ENCODE measurements at regions not wholly inside any gene's neighbourhood (a gene's known extent, or its start where the extent isn't known, plus 50 kb on each side); places are given as distances from the start of the nearest gene placed in this dataset.

GRCh38 chr5:72013766-72014624 is 93.3 kb upstream of the MAP1B start:
- ATAC-seq (peak in 3 of 4 donors; percentile 37 to 71 (median 67)), FAIRE-seq (no peak), DNase-seq (no peak)
- Histone ChIP-seq H3K4me3 (no peak overlapping the region), H3K9me3 (no peaks in the 10 kb centered on the region), H3K27ac (no peak overlapping the region), H3K36me3 (no peaks in the 10 kb centered on the region), H3K4me1 (no peaks in the 10 kb centered on the region), H3K27me3 (no peaks in the 10 kb centered on the region)
- 40 to 51% methylated on average over 10 of the region's 10 CpGs for WGBS, 2 donors
- intact Hi-C loops (cut with DNase I): no loop called here
- TF ChIP-seq CTCF (IDR thresholded peaks at IDR 0.05): no peak

- ATAC-seq (peak; percentile 67 to 79 (median 76)), DNase-seq (peak in 4 of 6 donors; percentile 16 to 50 (median 36)), FAIRE-seq (no peak)
- Histone ChIP-seq H3K4me1 (no peaks in the 10 kb centered on the region), H3K27ac (no peak overlapping the region), H3K36me3 (no peaks in the 10 kb centered on the region), H3K4me3 (no peak overlapping the region), H3K9me3 (no peaks in the 10 kb centered on the region), H3K27me3 (no peaks in the 10 kb centered on the region)
- no peak for TF ChIP-seq CTCF (IDR thresholded peaks at IDR 0.05)
- intact Hi-C loops (cut with DNase I): loop anchor here in 1 of 3 donors (5.0 kb wide), 1 partner anchor 233 kb away; no protein-coding TSS in a partner anchor
- 25 to 29% methylated on average over 7 of the region's 7 CpGs for WGBS, 2 donors
Observed at GRCh38 chr5:72015103-72015548, 92.1 kb upstream of the MAP1B start.

GRCh38 chr5:72018143-72018803 is 89.0 kb upstream of the MAP1B start:
- DNase-seq (peak in 5 of 6 donors; percentile 23 to 83 (median 57)), ATAC-seq (peak; percentile 66 to 86 (median 74)), FAIRE-seq (no peak)
- no peaks in the 10 kb centered on the region for H3K27me3 ChIP-seq
- no peaks in the 10 kb centered on the region for H3K36me3 ChIP-seq
- WGBS, 2 donors: 14 to 23% methylated on average over 1 of the region's 1 CpG
- intact Hi-C loops (cut with DNase I): loop anchor here in 1 of 3 donors (5.0 kb wide), 1 partner anchor 236 kb away; no protein-coding TSS in a partner anchor
- H3K27ac ChIP-seq: no peak overlapping the region
- H3K9me3 ChIP-seq: no peaks in the 10 kb centered on the region
- no peak overlapping the region for H3K4me3 ChIP-seq
- TF ChIP-seq CTCF (IDR thresholded peaks at IDR 0.05): peak; percentile 88 to 97 (median 95)
- H3K4me1 ChIP-seq: no peaks in the 10 kb centered on the region

- intact Hi-C loops (cut with DNase I): no loop called here
- Histone ChIP-seq H3K36me3 (no peaks in the 10 kb centered on the region), H3K4me1 (no peaks in the 10 kb centered on the region), H3K4me3 (no peak overlapping the region), H3K27me3 (no peaks in the 10 kb centered on the region), H3K27ac (no peak overlapping the region), H3K9me3 (no peaks in the 10 kb centered on the region)
- no peak for TF ChIP-seq CTCF (IDR thresholded peaks at IDR 0.05)
- 35 to 41% methylated on average over 4 of the region's 4 CpGs for WGBS, 2 donors
- no peak for ATAC-seq
- no peak for FAIRE-seq
- no peak for DNase-seq
Observed at GRCh38 chr5:72020161-72020983, 86.9 kb upstream of the MAP1B start.

Measured in pancreas (tissue), 10 donors.